Endodermal cell (in vitro differentiated cells): ENCODE measurements at regions not wholly inside any gene's neighbourhood (a gene's known extent, or its start where the extent isn't known, plus 50 kb on each side); places are given as distances from the start of the nearest gene placed in this dataset.

ENCODE experiments used
- DNase-seq: peaks from one replicate; pipeline ENCODE4 v3.0.0-alpha.2; 2017
- H3K27ac ChIP-seq: 2 replicates; pipeline ENCODE4 v1.5.1; 2013; ENCODE audit warnings: mild to moderate bottlenecking, low read depth, low read length, moderate library complexity
- H3K27me3 ChIP-seq: 2 replicates; pipeline ENCODE4 v1.6.1; 2013; ENCODE audit warnings: mild to moderate bottlenecking, low read length, moderate library complexity; ENCODE audit not compliant: insufficient read depth, control insufficient read depth, poor library complexity, severe bottlenecking
- H3K36me3 ChIP-seq: 2 replicates; pipeline ENCODE4 v1.7.0; 2013; ENCODE audit warnings: mild to moderate bottlenecking, low read length, moderate library complexity; ENCODE audit not compliant: control insufficient read depth, insufficient read depth
- H3K4me1 ChIP-seq: one replicate; pipeline ENCODE4 v1.7.0; 2013; ENCODE audit warnings: low read length; ENCODE audit not compliant: control insufficient read depth, insufficient read depth
- H3K4me3 ChIP-seq: 2 replicates; pipeline ENCODE4 v1.5.1; 2013; ENCODE audit warnings: mild to moderate bottlenecking, low read length, moderate library complexity
- H3K9ac ChIP-seq: 2 replicates; pipeline ENCODE4 v1.6.1; 2013; ENCODE audit warnings: mild to moderate bottlenecking, low read length, moderate library complexity; ENCODE audit not compliant: poor library complexity, severe bottlenecking; ENCODE audit errors: extremely low read depth
- H3K9me3 ChIP-seq: 2 replicates; pipeline ENCODE4 v1.6.1; 2013; ENCODE audit warnings: mild to moderate bottlenecking, low read length, moderate library complexity; ENCODE audit not compliant: control insufficient read depth
- H3K27ac Mint-ChIP-seq: 2 replicates; pipeline ENCODE4 v1.8.0; 2020; ENCODE audit warnings: mixed read lengths
- H3K27me3 Mint-ChIP-seq: 2 replicates; pipeline ENCODE4 v1.8.0; 2021; ENCODE audit warnings: mild to moderate bottlenecking, mixed read lengths; ENCODE audit not compliant: insufficient read depth
- H3K36me3 Mint-ChIP-seq: 2 replicates; pipeline ENCODE4 v1.8.0; 2020; ENCODE audit warnings: low read depth, mixed read lengths
- H3K4me1 Mint-ChIP-seq: 2 replicates; pipeline ENCODE4 v1.8.0; 2020; ENCODE audit warnings: mixed read lengths
- H3K4me3 Mint-ChIP-seq: 2 replicates; pipeline ENCODE4 v1.8.0; 2020; ENCODE audit warnings: mild to moderate bottlenecking, moderate library complexity, mixed read lengths
- H3K9me3 Mint-ChIP-seq: 2 replicates; pipeline ENCODE4 v1.8.0; 2020; ENCODE audit warnings: mild to moderate bottlenecking, mixed read lengths
- CTCF ChIP-seq: fragments of 200-600 bp; sonication (generic); conservative IDR thresholded peaks from 2 replicates; pipeline ENCODE4 v1.5.0; 2021; ENCODE audit warnings: antibody characterized with exemption, mild to moderate bottlenecking
- WGBS, 2 experiments: methylation state at CpG; one replicate each; pipeline versions ENCODE4 v1.1.5 to v1.1.7; 2013; ENCODE audit warnings: missing lambda C conversion rate in 2 of 2, mixed read lengths in 1 of 2; ENCODE audit not compliant: insufficient coverage in 1 of 2, insufficient read length in 1 of 2; 5-methylcytosine and 5-hydroxymethylcytosine counted together

- Mint-ChIP-seq H3K27me3 (no peaks in the 10 kb centered on the region), H3K4me3 (no peak overlapping the region), H3K27ac (no peak overlapping the region), H3K9me3 (no peaks in the 10 kb centered on the region), H3K4me1 (no peaks in the 10 kb centered on the region), H3K36me3 (no peaks in the 10 kb centered on the region)
- no peak for TF ChIP-seq CTCF
- Histone ChIP-seq H3K4me1 (no peaks in the 10 kb centered on the region), H3K36me3 (no peaks in the 10 kb centered on the region), H3K9me3 (no peaks in the 10 kb centered on the region), H3K27ac (no peak overlapping the region), H3K4me3 (no peak overlapping the region), H3K9ac (no peak overlapping the region), H3K27me3 (peaks cover 4% of the 10 kb centered on the region)
- WGBS, 2 experiments = 73 to 81% methylated on average over 3 to 5 of the region's 5 CpGs
- no peak for DNase-seq
Measured at GRCh38 chr1:65728504-65728903, 64.2 kb upstream of the PDE4B start.

GRCh38 chr1:65729259-65729658 lies 63.4 kb upstream of the PDE4B start:
- no peaks in the 10 kb centered on the region for H3K4me1 Mint-ChIP-seq
- H3K27ac Mint-ChIP-seq = no peak overlapping the region
- Histone ChIP-seq H3K9me3 (no peaks in the 10 kb centered on the region), H3K27me3 (peaks cover 4% of the 10 kb centered on the region), H3K9ac (no peak overlapping the region), H3K27ac (no peak overlapping the region), H3K4me1 (no peaks in the 10 kb centered on the region), H3K4me3 (no peak overlapping the region), H3K36me3 (no peaks in the 10 kb centered on the region)
- no peaks in the 10 kb centered on the region for H3K9me3 Mint-ChIP-seq
- H3K27me3 Mint-ChIP-seq = no peaks in the 10 kb centered on the region
- H3K36me3 Mint-ChIP-seq = no peaks in the 10 kb centered on the region
- no peak overlapping the region for H3K4me3 Mint-ChIP-seq
- DNase-seq = no peak
- no peak for TF ChIP-seq CTCF
- 61 to 69% methylated on average over 2 of the region's 2 CpGs for WGBS, 2 experiments

GRCh38 chr1:65734979-65735378 lies 57.7 kb upstream of the PDE4B start:
- H3K36me3 Mint-ChIP-seq = no peaks in the 10 kb centered on the region
- H3K27ac ChIP-seq = no peak overlapping the region
- no peak for TF ChIP-seq CTCF

More at GRCh38 chr1:65734979-65735378, 57.7 kb upstream of the PDE4B start:
- no peak overlapping the region for H3K4me3 Mint-ChIP-seq
- Histone ChIP-seq H3K9me3 (no peaks in the 10 kb centered on the region), H3K4me1 (no peaks in the 10 kb centered on the region), H3K4me3 (no peak overlapping the region), H3K27me3 (peaks cover 4% of the 10 kb centered on the region), H3K36me3 (no peaks in the 10 kb centered on the region), H3K9ac (no peak overlapping the region)
- no peak overlapping the region for H3K27ac Mint-ChIP-seq
- H3K27me3 Mint-ChIP-seq = no peaks in the 10 kb centered on the region
- 89 to 95% methylated on average over 2 of the region's 2 CpGs for WGBS, 2 experiments
- H3K4me1 Mint-ChIP-seq = no peaks in the 10 kb centered on the region
- DNase-seq = no peak
- H3K9me3 Mint-ChIP-seq = no peaks in the 10 kb centered on the region
